ENCODE measurements at regions not wholly inside any gene's neighbourhood (a gene's known extent, or its start where the extent isn't known, plus 50 kb on each side); places are given as distances from the start of the nearest gene placed in this dataset.

- Histone ChIP-seq H3K4me3 (ENCODE audit: low read depth, low read length) (no peak overlapping the region), H3K36me3 (ENCODE audit: control insufficient read depth in 2 of 2, insufficient read depth in 1 of 2, low read length in 2 of 2) (no peaks in the 10 kb centered on the region), H3K4me1 (ENCODE audit: control insufficient read depth, insufficient read depth, low read length) (no peaks in the 10 kb centered on the region), H3K9me3 (ENCODE audit: control insufficient read depth, insufficient read depth, low read depth, low read length) (no peaks in the 10 kb centered on the region), H3K27ac (ENCODE audit: extremely low read depth, low read depth, low read length) (no peak overlapping the region)
- no peak for TF ChIP-seq ATF2 (tag by site-specific recombination; IDR thresholded peaks at IDR 0.05; ENCODE audit: low read depth)
- no peak for TF ChIP-seq SCRT1 (tag by site-specific recombination; IDR thresholded peaks at IDR 0.05; ENCODE audit: borderline replicate concordance)
- ChIA-PET CTCF (no interaction called here), POLR2A (no interaction called here)
Observed at GRCh38 chr6:44603044-44603686, 215.7 kb downstream of the CDC5L start.

GRCh38 chr6:44606504-44606903, 219.0 kb downstream of the CDC5L start:
- Histone ChIP-seq H3K9me3 (ENCODE audit: control insufficient read depth, insufficient read depth, low read depth, low read length) (no peaks in the 10 kb centered on the region), H3K4me3 (ENCODE audit: low read depth, low read length) (no peak overlapping the region), H3K27ac (ENCODE audit: extremely low read depth, low read depth, low read length) (no peak overlapping the region), H3K36me3 (ENCODE audit: control insufficient read depth in 2 of 2, insufficient read depth in 1 of 2, low read length in 2 of 2) (no peaks in the 10 kb centered on the region), H3K4me1 (ENCODE audit: control insufficient read depth, insufficient read depth, low read length) (no peaks in the 10 kb centered on the region)
- POLR2A ChIA-PET: no interaction called here
- CTCF ChIA-PET: interaction anchor here (1.0 kb wide), 1 partner anchor 13 kb away, joined by 3 read pairs; no protein-coding TSS in a partner anchor
- no peak for TF ChIP-seq ZBTB11 (tag by site-specific recombination; conservative IDR thresholded peaks at IDR 0.05; ENCODE audit: low read depth)
- no peak for TF ChIP-seq ZNF175 (tag by site-specific recombination; IDR thresholded peaks at IDR 0.05)
- TF ChIP-seq ZNF132 (tag by site-specific recombination; IDR thresholded peaks at IDR 0.05; ENCODE audit: borderline replicate concordance): no peak
- no peak for TF ChIP-seq ZNF660 (tag by site-specific recombination; IDR thresholded peaks at IDR 0.05)
- no peak for TF ChIP-seq PRDM2 (tag by site-specific recombination; IDR thresholded peaks at IDR 0.05; ENCODE audit: borderline replicate concordance)
- no peak for TF ChIP-seq ELK4 (IDR thresholded peaks at IDR 0.05; ENCODE audit: borderline replicate concordance, low read depth, low read length)
- no peak for TF ChIP-seq ZNF677 (tag by site-specific recombination; IDR thresholded peaks at IDR 0.05)
- no peak for TF ChIP-seq ZNF549 (tag by site-specific recombination; IDR thresholded peaks at IDR 0.05)
- TF ChIP-seq ZNF19 (tag by site-specific recombination; IDR thresholded peaks at IDR 0.05; ENCODE audit: low read depth): no peak
- no peak for TF ChIP-seq ZBTB49 (tag by site-specific recombination; IDR thresholded peaks at IDR 0.05; ENCODE audit: low read depth)
- TF ChIP-seq ZNF211 (tag by site-specific recombination; IDR thresholded peaks at IDR 0.05; ENCODE audit: low read depth): no peak
- TF ChIP-seq ZNF777 (tag by site-specific recombination; IDR thresholded peaks at IDR 0.05; ENCODE audit: borderline replicate concordance): no peak
- no peak for TF ChIP-seq ZNF155 (tag by site-specific recombination; IDR thresholded peaks at IDR 0.05)
- TF ChIP-seq ATF2 (tag by site-specific recombination; IDR thresholded peaks at IDR 0.05; ENCODE audit: low read depth): no peak
- no peak for TF ChIP-seq FEZF1 (tag by site-specific recombination; IDR thresholded peaks at IDR 0.05)
- no peak for TF ChIP-seq PRDM1 (tag by site-specific recombination; IDR thresholded peaks at IDR 0.05)
